COLO668 (cell line): ENCODE measurements at regions not wholly inside any gene's neighbourhood (a gene's known extent, or its start where the extent isn't known, plus 50 kb on each side); places are given as distances from the start of the nearest gene placed in this dataset.
A peak's percentile ranks its signal among the peaks of the same experiment; 100 is the strongest.
"Not testable (repeated sequence)": the region's sequence is repeated elsewhere in the genome, so short reads cannot be mapped to it uniquely, and the experiment has no call there.

Source experiments
- DNase-seq: peaks from one replicate; lab custom pipeline; 2025; ENCODE audit not compliant: unreplicated experiment; lab: John Stamatoyannopoulos, UW

GRCh38 chr1:14246471-14246870, 352.0 kb upstream of the KAZN start:
- DNase-seq = no peak

- DNase-seq = no peak
Measured at GRCh38 chr1:14247666-14248065, 350.8 kb upstream of the KAZN start.

GRCh38 chr1:14251871-14252270, 346.6 kb upstream of the KAZN start:
- DNase-seq = no peak

GRCh38 chr1:14253676-14254075, 344.8 kb upstream of the KAZN start:
- no peak for DNase-seq

- DNase-seq = no peak
Measured at GRCh38 chr1:14254251-14254650, 344.2 kb upstream of the KAZN start.

GRCh38 chr1:14255233-14255632, 343.3 kb upstream of the KAZN start:
- no peak for DNase-seq

- no peak for DNase-seq
Measured at GRCh38 chr1:14255711-14256110, 342.8 kb upstream of the KAZN start.

GRCh38 chr1:14259191-14259757, 339.2 kb upstream of the KAZN start:
- DNase-seq = no peak

- no peak for DNase-seq
Measured at GRCh38 chr1:14260480-14260879, 338.0 kb upstream of the KAZN start.

- DNase-seq = peak; percentile 37
Measured at GRCh38 chr1:14261395-14261794, 337.1 kb upstream of the KAZN start.

GRCh38 chr1:14262637-14263036, 335.8 kb upstream of the KAZN start:
- no peak for DNase-seq

GRCh38 chr1:14263225-14263624, 335.3 kb upstream of the KAZN start:
- no peak for DNase-seq

- no peak for DNase-seq
Measured at GRCh38 chr1:14263671-14264070, 334.8 kb upstream of the KAZN start.

GRCh38 chr1:14265495-14265894, 333.0 kb upstream of the KAZN start:
- no peak for DNase-seq

- no peak for DNase-seq
Measured at GRCh38 chr1:14267991-14268390, 330.5 kb upstream of the KAZN start.

GRCh38 chr1:14270821-14271220, 327.7 kb upstream of the KAZN start:
- DNase-seq = no peak

GRCh38 chr1:14273811-14274210, 324.7 kb upstream of the KAZN start:
- no peak for DNase-seq

- not testable (repeated sequence) for DNase-seq
Measured at GRCh38 chr1:14279891-14280290, 318.6 kb upstream of the KAZN start.

GRCh38 chr1:14280909-14281308, 317.6 kb upstream of the KAZN start:
- DNase-seq = no peak

GRCh38 chr1:14281412-14281811, 317.1 kb upstream of the KAZN start:
- DNase-seq = no peak

GRCh38 chr1:14282707-14283106, 315.8 kb upstream of the KAZN start:
- no peak for DNase-seq

- DNase-seq = no peak
Measured at GRCh38 chr1:14285238-14285637, 313.2 kb upstream of the KAZN start.

- peak; percentile 91 for DNase-seq
Measured at GRCh38 chr1:14291182-14291581, 307.3 kb upstream of the KAZN start.

- no peak for DNase-seq
Measured at GRCh38 chr1:14292520-14292919, 306.0 kb upstream of the KAZN start.
